GM21786 (cell line): ENCODE measurements at regions not wholly inside any gene's neighbourhood (a gene's known extent, or its start where the extent isn't known, plus 50 kb on each side); places are given as distances from the start of the nearest gene placed in this dataset.
"Not testable (repeated sequence)": the region's sequence is repeated elsewhere in the genome, so short reads cannot be mapped to it uniquely, and the experiment has no call there.

ENCODE experiments used
- ATAC-seq: cut with Tn5 transposase; IDR thresholded peaks from one replicate; pipeline ENCODE4 v1.9.1; 2021; ENCODE audit not compliant: unreplicated experiment

GRCh38 chr12:82300611-82301010, 57.6 kb downstream of the CCDC59 start:
- no peak for ATAC-seq

- no peak for ATAC-seq
These were observed 58.7 kb downstream of the CCDC59 start for GRCh38 chr12:82299319-82300025.

- no peak for ATAC-seq
These were observed 67.8 kb downstream of the CCDC59 start for GRCh38 chr12:82290415-82290814.

- ATAC-seq, result not testable (repeated sequence)
These were observed 76.9 kb downstream of the CCDC59 start for GRCh38 chr12:82281335-82281734.

- ATAC-seq, result no peak
These were observed 78.6 kb downstream of the CCDC59 start for GRCh38 chr12:82279536-82280058.

GRCh38 chr12:82277582-82277981, 80.6 kb downstream of the CCDC59 start:
- ATAC-seq, result no peak

GRCh38 chr12:82242729-82243128, 115.5 kb downstream of the CCDC59 start:
- no peak for ATAC-seq

- no peak for ATAC-seq
These were observed 132.3 kb downstream of the CCDC59 start for GRCh38 chr12:82225871-82226270.

- no peak for ATAC-seq
These were observed 134.8 kb downstream of the CCDC59 start for GRCh38 chr12:82223426-82223825.

GRCh38 chr12:82216475-82216874, 141.7 kb downstream of the CCDC59 start:
- no peak for ATAC-seq

GRCh38 chr12:82213761-82214160, 144.4 kb downstream of the CCDC59 start:
- no peak for ATAC-seq

GRCh38 chr12:82210882-82211281, 147.3 kb downstream of the CCDC59 start:
- ATAC-seq, result no peak

GRCh38 chr12:82209533-82209932, 148.7 kb downstream of the CCDC59 start:
- no peak for ATAC-seq

- no peak for ATAC-seq
These were observed 150.6 kb downstream of the CCDC59 start for GRCh38 chr12:82207556-82207955.

GRCh38 chr12:82203086-82203485, 155.1 kb downstream of the CCDC59 start:
- ATAC-seq, result no peak

GRCh38 chr12:82187595-82187994, 170.6 kb downstream of the CCDC59 start:
- ATAC-seq, result no peak

- no peak for ATAC-seq
These were observed 171.2 kb downstream of the CCDC59 start for GRCh38 chr12:82187011-82187410.

GRCh38 chr12:82186282-82186681, 171.9 kb downstream of the CCDC59 start:
- ATAC-seq, result no peak

GRCh38 chr12:82184844-82185243, 173.3 kb downstream of the CCDC59 start:
- ATAC-seq, result no peak

GRCh38 chr12:82182601-82183190, 175.5 kb downstream of the CCDC59 start:
- no peak for ATAC-seq

GRCh38 chr12:82176761-82177490, 181.3 kb downstream of the CCDC59 start:
- ATAC-seq, result no peak

GRCh38 chr12:82176026-82176425, 182.2 kb downstream of the CCDC59 start:
- no peak for ATAC-seq
